GM23248 (cell line): ENCODE measurements at regions not wholly inside any gene's neighbourhood (a gene's known extent, or its start where the extent isn't known, plus 50 kb on each side); places are given as distances from the start of the nearest gene placed in this dataset.

ENCODE experiments used
- DNase-seq: peaks from one replicate; pipeline ENCODE4 v3.0.0-alpha.2; 2015
- H2AFZ ChIP-seq: fragments of 200-600 bp; sonication (generic); 2 replicates; pipeline ENCODE4 v1.6.1; 2016; ENCODE audit warnings: antibody characterized with exemption
- H3F3A ChIP-seq: fragments of 200-600 bp; sonication (generic); 2 replicates; pipeline ENCODE4 v1.6.1; 2016; ENCODE audit warnings: mild to moderate bottlenecking, antibody characterized with exemption, mixed run types; ENCODE audit not compliant: insufficient read depth
- H3K27ac ChIP-seq: fragments of 200-600 bp; sonication (generic); 2 replicates; pipeline ENCODE4 v1.5.1; 2016; ENCODE audit warnings: mild to moderate bottlenecking
- H3K27me3 ChIP-seq: fragments of 200-600 bp; sonication (generic); replicated peaks from 2 replicates; pipeline ENCODE4 v1.6.1; 2016; ENCODE audit warnings: mild to moderate bottlenecking; ENCODE audit not compliant: insufficient read depth
- H3K36me3 ChIP-seq: fragments of 200-600 bp; sonication (generic); 2 replicates; pipeline ENCODE4 v1.6.1; 2016; ENCODE audit warnings: low read depth, mild to moderate bottlenecking
- H3K4me1 ChIP-seq: fragments of 200-600 bp; sonication (generic); 2 replicates; pipeline ENCODE4 v1.6.1; 2016; ENCODE audit warnings: mild to moderate bottlenecking; ENCODE audit not compliant: insufficient read depth
- H3K4me2 ChIP-seq: fragments of 200-600 bp; sonication (generic); one replicate; pipeline ENCODE4 v1.6.1; 2016; ENCODE audit warnings: mild to moderate bottlenecking; ENCODE audit not compliant: unreplicated experiment
- H3K4me3 ChIP-seq: fragments of 200-600 bp; sonication (generic); 2 replicates; pipeline ENCODE4 v1.5.1; 2016; ENCODE audit warnings: mild to moderate bottlenecking
- H3K79me2 ChIP-seq: fragments of 200-600 bp; sonication (generic); 2 replicates; pipeline ENCODE4 v1.6.1; 2016; ENCODE audit warnings: mild to moderate bottlenecking; ENCODE audit not compliant: insufficient read depth
- H3K9ac ChIP-seq: fragments of 200-600 bp; sonication (generic); 2 replicates; pipeline ENCODE4 v1.6.1; 2016; ENCODE audit warnings: mild to moderate bottlenecking
- H3K9me2 ChIP-seq: fragments of 200-600 bp; sonication (generic); 2 replicates; pipeline ENCODE4 v1.6.1; 2016; ENCODE audit warnings: mixed run types, mild to moderate bottlenecking, moderate library complexity; ENCODE audit not compliant: insufficient read depth
- H3K9me3 ChIP-seq: fragments of 200-600 bp; sonication (generic); one replicate; pipeline ENCODE4 v1.6.1; 2017; ENCODE audit warnings: low read depth
- H4K20me1 ChIP-seq: fragments of 200-600 bp; sonication (generic); 2 replicates; pipeline ENCODE4 v1.6.0; 2016; ENCODE audit not compliant: insufficient read depth
- EZH2 ChIP-seq: fragments of 200-600 bp; sonication (generic); IDR thresholded peaks from 2 replicates; pipeline ENCODE4 v1.6.1; 2018; ENCODE audit warnings: antibody characterized with exemption, mild to moderate bottlenecking; ENCODE audit not compliant: insufficient read depth, poor library complexity, severe bottlenecking
- EZH2phosphoT487 ChIP-seq: fragments of 200-600 bp; sonication (generic); IDR thresholded peaks from 2 replicates; pipeline ENCODE4 v1.6.1; 2018; ENCODE audit warnings: antibody characterized with exemption, moderate library complexity, mild to moderate bottlenecking, low read depth; ENCODE audit not compliant: insufficient read depth
- WGBS, 2 experiments: methylation state at CpG; one replicate each; pipeline ENCODE4 v1.1.6; 2015 to 2017; ENCODE audit warnings: low lambda C conversion rate in 2 of 2, low coverage in 1 of 2; ENCODE audit errors: missing lambda C conversion rate in 2 of 2; 5-methylcytosine and 5-hydroxymethylcytosine counted together
- in situ Hi-C: fragments of 300-500 bp; cut with MboI; formaldehyde crosslinking; loops from 2 replicates; pipeline ENCODE4 v1.15.0; 2020

DNA sequence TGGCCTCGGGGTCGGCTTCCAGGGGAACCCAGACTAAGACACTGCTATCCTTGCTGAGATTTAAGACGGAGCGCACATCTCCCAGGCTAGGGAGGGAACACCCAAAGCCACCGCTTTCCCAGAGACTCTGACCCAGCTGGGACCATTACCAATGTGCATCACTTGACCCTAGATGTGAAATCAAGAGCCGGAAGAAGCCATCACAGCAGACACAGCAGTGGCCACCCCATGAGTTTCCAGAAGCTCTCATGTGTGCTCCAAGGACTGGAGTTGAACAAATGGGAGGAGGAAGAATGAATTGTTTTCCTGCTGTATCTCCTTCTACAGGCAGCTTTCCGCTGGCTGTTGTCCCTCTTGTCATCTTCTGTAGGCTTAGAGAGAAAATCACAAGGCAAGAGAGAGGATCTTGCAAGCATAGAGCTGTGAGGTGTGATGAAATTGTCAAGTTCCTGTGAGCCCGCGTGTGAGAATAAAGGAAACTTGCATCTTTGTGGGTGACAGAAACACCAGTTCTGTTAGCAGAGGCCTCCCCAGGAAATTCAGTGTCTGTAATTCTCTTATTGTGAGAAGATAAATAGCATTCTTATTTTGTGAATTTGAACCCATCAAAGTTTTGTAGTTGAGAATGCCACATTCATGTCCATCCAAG lies 711.8 kb downstream of the UQCRFS1 start:
- Histone ChIP-seq H3K4me2 (no peak overlapping the region), H3K9me3 (no peaks in the 10 kb centered on the region), H3K36me3 (no peaks in the 10 kb centered on the region), H3K27me3 (0 out of 2 replicates have a peak, but pooled peaks cover 8% of the 10 kb centered on the region), H3K79me2 (no peaks in the 10 kb centered on the region), H3K4me1 (no peaks in the 10 kb centered on the region), H3K9me2 (no peaks in the 10 kb centered on the region), H3K4me3 (no peak overlapping the region), H3K27ac (no peak overlapping the region), H2AFZ (no peak overlapping the region), H3F3A (no peaks in the 10 kb centered on the region), H3K9ac (no peak overlapping the region), H4K20me1 (no peaks in the 10 kb centered on the region)
- 37 to 39% methylated on average over 9 of the region's 9 CpGs for WGBS, 2 experiments
- in situ Hi-C loops, result no loop called here
- no peak for TF ChIP-seq EZH2phosphoT487
- TF ChIP-seq EZH2, result no peak
- DNase-seq, result no peak

DNA sequence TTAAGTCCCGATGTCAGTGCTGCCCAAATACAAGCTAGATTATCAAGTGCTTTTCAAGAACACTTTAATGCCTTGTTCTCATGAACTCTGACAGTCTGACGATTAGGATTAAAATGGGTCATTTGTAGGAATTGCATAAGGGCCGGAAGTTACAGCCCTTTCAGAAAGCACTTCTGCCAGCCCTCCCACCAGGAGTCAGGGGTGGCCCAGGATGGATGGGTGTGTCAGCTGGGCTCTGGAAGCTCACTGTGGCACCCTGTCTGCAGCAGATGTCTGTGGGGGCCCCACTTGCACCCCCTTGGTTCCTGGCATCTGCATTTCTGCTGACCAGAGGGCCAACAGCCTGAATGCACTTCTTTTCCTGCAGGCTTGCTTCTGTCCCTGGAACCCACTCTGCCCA lies 712.7 kb downstream of the UQCRFS1 start:
- no peak for TF ChIP-seq EZH2phosphoT487
- no peak for TF ChIP-seq EZH2
- Histone ChIP-seq H3K9ac (no peak overlapping the region), H3F3A (no peaks in the 10 kb centered on the region), H3K9me2 (no peaks in the 10 kb centered on the region), H3K9me3 (no peaks in the 10 kb centered on the region), H3K27ac (no peak overlapping the region), H2AFZ (no peak overlapping the region), H3K79me2 (no peaks in the 10 kb centered on the region), H4K20me1 (no peaks in the 10 kb centered on the region), H3K27me3 (0 out of 2 replicates have a peak, but pooled peaks cover 2% of the 10 kb centered on the region), H3K4me1 (no peaks in the 10 kb centered on the region), H3K36me3 (no peaks in the 10 kb centered on the region), H3K4me2 (no peak overlapping the region), H3K4me3 (no peak overlapping the region)
- 43 to 55% methylated on average over 3 of the region's 3 CpGs for WGBS, 2 experiments
- in situ Hi-C loops, result no loop called here
- no peak for DNase-seq

DNA sequence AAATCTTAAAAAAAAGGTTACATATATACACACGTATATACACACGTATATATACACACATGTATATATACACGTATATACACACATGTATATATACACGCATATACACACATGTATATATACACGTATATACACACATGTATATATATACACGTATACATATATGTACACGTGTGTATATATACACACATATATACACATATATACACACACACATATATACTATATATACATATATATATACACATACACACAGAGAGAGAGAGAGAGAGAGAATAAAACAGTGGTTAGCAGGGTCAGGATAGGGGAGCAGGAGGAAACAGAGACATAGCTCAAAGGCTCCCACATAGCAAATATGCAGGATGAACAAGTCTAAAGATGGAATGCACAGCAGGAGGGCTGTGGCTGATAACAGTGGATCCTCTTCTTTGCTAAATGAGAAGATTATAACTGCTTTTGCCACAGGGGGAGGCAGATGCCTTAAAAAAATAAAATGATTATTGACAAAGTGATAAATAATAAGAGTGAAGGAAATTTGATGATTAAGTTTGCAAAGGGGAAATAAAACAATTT lies 714.5 kb downstream of the UQCRFS1 start:
- Histone ChIP-seq H3K36me3 (no peaks in the 10 kb centered on the region), H3K9me2 (no peaks in the 10 kb centered on the region), H3K9ac (no peak overlapping the region), H3K9me3 (no peaks in the 10 kb centered on the region), H4K20me1 (no peaks in the 10 kb centered on the region), H3K27me3 (no peaks in the 10 kb centered on the region; the same call in 1 of the 2 replicates), H3K27ac (no peak overlapping the region), H2AFZ (no peak overlapping the region), H3K79me2 (no peaks in the 10 kb centered on the region), H3F3A (no peaks in the 10 kb centered on the region), H3K4me1 (no peaks in the 10 kb centered on the region), H3K4me2 (no peak overlapping the region), H3K4me3 (no peak overlapping the region)
- TF ChIP-seq EZH2phosphoT487 (no peak), EZH2 (no peak)
- in situ Hi-C loops, result no loop called here
- 41 to 43% methylated on average over 7 of the region's 7 CpGs for WGBS, 2 experiments
- DNase-seq, result no peak

DNA sequence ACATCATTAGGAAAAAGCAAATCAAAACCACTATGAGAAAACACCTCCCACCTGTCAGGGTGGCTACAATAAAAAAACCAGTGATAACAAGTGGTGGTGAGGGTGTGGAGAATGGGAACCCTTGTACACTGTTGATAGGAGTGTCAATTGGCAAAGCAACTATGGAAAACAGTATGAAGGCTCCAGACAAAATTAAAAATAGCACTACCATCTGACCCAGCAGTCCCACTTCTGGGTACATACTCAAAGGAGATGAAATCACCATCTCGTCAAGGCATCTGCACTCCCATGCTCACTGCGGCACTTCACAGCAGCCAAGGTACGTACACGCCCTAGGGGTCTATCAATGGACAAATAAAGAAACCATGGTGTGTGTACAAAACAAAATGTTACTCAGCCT lies 715.1 kb downstream of the UQCRFS1 start:
- no peaks in the 10 kb centered on the region for H3K36me3 ChIP-seq
- no peak overlapping the region for H3K4me3 ChIP-seq
- no peak overlapping the region for H3K9ac ChIP-seq
- WGBS, 2 experiments, result 63 to 69% methylated on average over 4 of the region's 4 CpGs
- DNase-seq, result no peak
- in situ Hi-C loops, result no loop called here
- no peaks in the 10 kb centered on the region for H3K9me3 ChIP-seq
- no peaks in the 10 kb centered on the region for H3F3A ChIP-seq
- H3K27ac ChIP-seq, result no peak overlapping the region
- H3K4me2 ChIP-seq, result no peak overlapping the region
- no peak overlapping the region for H2AFZ ChIP-seq
- no peaks in the 10 kb centered on the region; the same call in 1 of the 2 replicates for H3K27me3 ChIP-seq
- no peaks in the 10 kb centered on the region for H3K4me1 ChIP-seq
- TF ChIP-seq EZH2 (no peak), EZH2phosphoT487 (no peak)
- H3K79me2 ChIP-seq, result no peaks in the 10 kb centered on the region
- no peaks in the 10 kb centered on the region for H3K9me2 ChIP-seq
- H4K20me1 ChIP-seq, result no peaks in the 10 kb centered on the region
